Kidney glomerular epithelial cell (primary cell): ENCODE measurements at regions not wholly inside any gene's neighbourhood (a gene's known extent, or its start where the extent isn't known, plus 50 kb on each side); places are given as distances from the start of the nearest gene placed in this dataset.
"Not testable (repeated sequence)": the region's sequence is repeated elsewhere in the genome, so short reads cannot be mapped to it uniquely, and the experiment has no call there.

ENCODE experiments used
- DNase-seq: peaks from one replicate; lab custom pipeline; 2025; lab: John Stamatoyannopoulos, UW

DNA sequence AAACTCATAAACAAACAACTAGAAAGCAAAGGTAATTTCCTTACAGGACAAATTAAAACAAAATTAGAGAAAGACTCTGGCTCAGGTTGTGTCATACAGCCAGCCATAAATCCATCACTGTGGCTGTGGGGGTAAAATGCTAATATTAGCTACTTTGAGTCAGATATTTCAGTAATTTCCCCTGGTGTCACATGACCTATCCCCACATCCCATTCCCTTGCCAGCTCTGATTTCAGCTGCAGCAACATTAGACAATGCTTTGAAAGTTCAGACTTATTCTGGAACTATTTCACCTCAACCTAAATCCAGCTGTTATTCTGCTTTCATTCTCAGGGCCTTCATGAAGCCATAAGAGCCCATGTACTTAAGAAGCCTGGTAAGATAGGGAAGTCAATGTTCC is 55.3 kb downstream of the RPL10L start:
- DNase-seq: no peak

GRCh38 chr14:46582826-46583225 is 68.8 kb downstream of the RPL10L start:
- no peak for DNase-seq

DNA sequence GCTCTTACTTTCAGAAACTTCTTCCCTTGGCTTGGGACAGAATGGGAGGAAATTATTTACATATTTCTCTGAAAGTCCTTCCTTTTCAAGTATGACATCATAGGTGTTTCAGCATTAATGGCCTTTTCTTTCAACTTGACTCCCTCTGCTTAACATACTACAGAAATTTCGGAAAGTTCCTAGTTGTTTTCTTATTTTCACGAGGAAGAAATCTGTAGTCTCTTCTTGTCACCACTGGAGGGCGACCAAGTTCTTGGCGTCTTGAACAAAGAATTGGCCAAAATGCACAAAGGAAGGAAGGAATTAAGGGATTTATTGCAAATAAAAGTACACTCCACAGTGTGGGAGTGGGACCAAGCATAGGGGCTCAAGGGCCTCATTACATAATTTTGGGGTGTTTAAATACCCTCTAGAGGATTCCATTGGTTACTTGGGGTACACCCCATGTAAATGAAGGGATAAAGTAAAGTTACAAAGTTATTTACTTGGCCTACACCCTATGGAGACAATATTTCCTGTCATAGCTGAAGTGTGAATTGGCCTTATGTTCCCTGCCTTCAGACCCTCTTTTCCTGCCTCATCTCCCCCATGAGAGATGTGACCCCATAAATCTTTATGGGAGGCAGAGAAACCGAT is 70.4 kb downstream of the RPL10L start:
- peak; percentile 19 for DNase-seq

- DNase-seq: no peak
These were observed 76.6 kb downstream of the RPL10L start for GRCh38 chr14:46574978-46575375.

DNA sequence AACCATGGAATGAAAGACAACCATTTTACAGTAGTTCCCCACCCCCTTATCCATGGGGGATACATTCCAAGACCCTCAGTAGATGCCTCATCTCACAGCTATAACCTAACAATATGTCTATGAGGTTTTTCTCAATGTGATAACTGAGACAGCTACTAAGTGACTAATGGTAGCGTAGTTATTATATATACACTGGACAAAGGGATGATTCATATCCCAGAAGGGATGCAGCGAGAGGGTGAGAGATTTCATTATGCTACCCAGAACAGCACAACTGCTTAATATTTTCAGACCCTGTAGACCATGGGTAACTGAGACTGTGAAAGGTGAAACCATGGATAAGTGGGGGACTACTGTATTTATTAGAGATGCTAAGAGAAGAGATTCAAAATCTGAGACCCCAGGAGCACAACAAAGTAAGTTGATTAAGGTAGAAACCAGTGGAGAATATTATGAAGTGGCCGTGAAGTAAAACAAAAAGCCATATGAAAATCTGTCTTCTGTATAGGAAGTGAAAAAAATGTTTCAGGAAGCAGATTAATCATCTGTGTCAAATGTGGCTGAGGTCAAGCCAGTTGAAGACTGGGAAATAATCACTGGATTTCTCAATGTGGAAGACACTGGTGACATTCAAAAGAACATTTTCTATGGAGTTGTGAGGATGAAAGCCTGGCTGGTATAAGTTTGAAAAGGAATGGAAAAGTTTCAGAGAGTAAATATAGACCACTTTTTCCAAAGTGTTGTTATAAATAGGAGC is 77.2 kb downstream of the RPL10L start:
- no peak for DNase-seq

- DNase-seq: no peak
These were observed 78.1 kb downstream of the RPL10L start for GRCh38 chr14:46573498-46573897.

DNA sequence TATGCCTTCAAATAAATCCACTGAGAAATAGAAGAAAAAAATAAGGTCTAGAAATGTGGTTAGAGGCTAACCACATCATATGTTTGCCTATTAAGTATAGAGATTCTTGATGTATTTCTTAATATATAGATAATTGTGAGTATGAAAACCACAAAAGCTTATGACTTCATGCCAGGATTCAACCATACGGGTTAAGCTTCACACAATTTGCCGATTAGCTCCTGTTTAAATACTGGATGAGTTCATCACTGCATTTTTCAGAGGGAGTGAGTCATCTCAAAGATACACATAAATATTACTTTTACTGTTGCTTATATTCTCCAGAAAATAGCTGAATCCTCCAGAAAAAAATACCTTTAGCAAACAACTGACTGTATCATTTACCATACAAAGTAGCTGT is 79.6 kb downstream of the RPL10L start:
- no peak for DNase-seq

DNA sequence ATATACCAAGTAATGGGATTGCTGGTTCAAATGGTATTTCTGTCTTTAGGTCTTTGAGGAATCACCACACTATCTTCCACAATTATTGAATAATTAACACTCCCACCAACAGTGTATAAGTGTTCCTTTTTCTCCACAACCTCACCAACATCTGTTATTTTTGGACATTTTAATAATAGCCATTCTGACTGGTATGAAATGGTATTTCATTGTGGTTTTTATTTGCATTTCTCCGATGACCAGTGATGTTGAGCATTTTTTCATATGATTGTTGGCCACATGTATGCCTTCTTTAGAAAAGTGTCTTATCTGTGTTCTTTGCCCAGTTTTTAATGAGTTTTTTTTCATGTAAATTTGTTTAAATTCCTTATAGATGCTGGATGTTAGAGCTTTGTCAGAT is 83.4 kb downstream of the RPL10L start:
- not testable (repeated sequence) for DNase-seq

DNA sequence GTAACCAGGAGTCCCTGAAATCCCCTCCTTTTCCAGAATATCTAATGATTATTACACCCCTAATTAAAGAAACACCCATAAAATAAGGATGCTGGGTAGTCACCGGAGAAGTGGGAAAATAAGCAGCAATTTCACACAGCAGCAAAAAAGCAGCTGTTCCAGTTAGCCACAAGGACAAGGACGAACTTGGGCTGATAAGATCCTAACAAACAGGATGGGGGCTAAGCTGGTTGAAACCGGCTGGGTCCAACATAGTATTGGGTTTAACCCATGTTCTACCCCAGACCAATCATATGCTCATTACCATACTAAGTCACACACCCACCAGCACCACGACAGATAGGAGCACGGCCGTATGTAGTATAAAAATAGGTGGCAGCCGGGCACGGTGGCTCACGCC is 100.7 kb downstream of the RPL10L start:
- no peak for DNase-seq

GRCh38 chr14:46540986-46541385 is 110.6 kb downstream of the RPL10L start:
- no peak for DNase-seq

DNA sequence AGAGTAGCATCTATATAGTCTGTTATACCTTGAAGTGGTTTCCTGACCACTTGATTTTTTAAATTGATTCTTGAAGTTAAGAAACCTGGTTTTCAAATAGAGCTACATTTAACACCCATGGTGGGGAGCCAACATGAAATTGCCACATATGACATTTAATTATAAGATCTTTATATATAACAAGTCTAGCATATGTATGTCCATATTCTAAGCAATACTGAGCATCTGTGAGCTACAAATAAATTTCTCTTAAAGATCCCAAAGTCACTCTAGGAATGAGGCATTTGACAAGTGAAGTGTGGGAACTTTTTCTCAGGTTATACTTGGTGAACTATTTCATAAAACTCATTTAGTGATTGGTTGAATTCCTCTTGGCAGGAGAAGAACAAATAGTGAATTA is 132.5 kb downstream of the RPL10L start:
- no peak for DNase-seq

GRCh38 chr14:46508752-46509151 is 142.8 kb downstream of the RPL10L start:
- DNase-seq: not testable (repeated sequence)

DNA sequence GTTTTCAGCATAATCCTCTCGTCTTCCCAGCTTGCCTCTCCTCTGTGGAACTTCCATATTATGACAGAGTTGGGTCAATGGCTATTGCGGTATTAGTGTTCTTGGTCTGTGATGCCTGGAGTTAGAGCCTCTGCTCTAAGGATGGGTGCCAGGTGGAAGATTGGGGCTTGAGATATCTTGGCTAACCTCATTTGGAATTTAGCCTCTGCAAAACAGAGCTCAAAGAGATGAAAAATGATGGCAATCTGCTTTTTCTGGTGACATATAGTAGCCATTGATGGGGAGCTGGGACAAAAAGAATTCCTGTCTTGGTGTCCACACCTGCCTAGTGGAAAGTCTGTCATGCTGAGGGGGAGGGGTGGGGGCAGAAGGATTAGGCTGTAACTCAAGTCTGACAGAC is 152.1 kb downstream of the RPL10L start:
- no peak for DNase-seq

GRCh38 chr14:46496409-46496808 is 155.2 kb downstream of the RPL10L start:
- DNase-seq: no peak

DNA sequence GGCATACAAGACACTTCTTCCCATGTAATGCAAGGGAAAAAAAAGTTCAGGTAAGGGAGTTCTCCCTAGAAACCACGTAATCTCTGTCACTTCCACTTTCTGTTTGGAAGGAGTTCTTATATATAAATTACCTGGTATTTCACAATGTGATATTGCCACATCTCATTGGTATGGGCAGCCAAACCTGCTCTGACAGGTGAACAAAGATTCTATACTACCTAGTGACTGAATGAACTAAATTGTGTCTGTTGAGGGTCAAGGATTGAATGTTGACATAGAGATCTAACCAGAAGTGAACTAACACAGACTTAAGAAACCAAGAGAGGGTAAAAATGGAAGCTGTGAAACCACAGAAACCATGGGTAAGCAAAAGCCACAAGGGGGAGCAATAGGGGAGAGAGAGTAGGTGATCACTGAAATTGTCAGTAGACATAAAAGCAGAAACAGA is 161.3 kb downstream of the RPL10L start:
- DNase-seq: no peak

DNA sequence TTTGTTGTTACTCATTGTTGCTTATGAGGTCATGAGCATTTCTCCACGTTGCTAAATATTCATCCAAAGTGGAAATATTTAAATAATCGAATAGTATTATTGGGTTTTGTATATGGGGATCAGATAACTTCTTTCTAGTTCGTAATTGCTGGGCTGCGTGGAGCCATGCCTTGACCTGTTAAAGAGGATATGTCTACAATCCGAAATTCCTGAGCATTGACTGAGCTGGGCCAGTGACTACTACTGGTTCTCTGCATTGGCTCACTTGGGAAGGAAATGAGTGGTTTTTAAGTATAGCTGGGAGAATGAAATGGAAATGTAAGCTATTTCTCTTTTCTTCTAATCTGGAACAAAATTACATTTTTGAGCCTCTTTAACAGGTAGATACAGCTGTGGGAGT is 163.2 kb downstream of the RPL10L start:
- DNase-seq: no peak

- no peak for DNase-seq
These were observed 163.8 kb downstream of the RPL10L start for GRCh38 chr14:46487582-46488350.

DNA sequence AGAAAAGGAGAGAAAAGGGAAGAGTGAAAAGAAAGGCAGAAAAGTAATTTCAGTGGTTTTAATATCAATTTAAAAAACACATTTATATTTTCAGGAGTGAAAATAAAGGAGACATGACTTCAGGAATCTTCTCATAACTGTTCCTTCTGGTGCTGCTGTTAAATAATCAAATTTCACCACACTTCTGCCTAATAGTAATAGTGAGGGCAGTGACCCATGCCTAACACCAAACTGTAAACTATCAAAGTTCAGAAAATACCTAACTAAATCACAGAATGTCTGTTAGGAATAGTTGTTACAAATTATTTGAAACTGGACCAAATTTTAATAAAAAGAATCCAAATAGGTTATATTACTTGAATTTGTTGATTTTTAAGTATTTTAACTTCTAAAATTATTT is 169.4 kb downstream of the RPL10L start:
- no peak for DNase-seq

DNA sequence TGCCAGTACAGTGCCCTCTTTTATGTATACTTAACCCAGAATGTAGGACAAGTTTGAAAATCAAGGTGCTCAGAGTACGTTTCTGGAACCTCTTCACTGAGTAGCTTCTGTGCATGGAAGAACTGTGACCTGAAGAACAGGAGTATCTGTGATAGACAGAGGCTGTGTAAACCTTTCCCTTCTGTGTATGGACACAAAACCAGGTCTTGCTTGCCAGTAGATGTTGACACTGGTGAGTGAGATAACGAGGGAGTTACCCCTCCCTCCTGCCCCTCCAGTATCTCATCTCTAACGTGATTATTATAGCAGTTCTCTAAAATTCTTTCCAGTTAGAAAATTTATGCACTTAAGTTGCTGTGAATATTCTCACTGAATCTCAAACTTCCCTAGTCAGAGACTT is 170.8 kb downstream of the RPL10L start:
- no peak for DNase-seq

DNA sequence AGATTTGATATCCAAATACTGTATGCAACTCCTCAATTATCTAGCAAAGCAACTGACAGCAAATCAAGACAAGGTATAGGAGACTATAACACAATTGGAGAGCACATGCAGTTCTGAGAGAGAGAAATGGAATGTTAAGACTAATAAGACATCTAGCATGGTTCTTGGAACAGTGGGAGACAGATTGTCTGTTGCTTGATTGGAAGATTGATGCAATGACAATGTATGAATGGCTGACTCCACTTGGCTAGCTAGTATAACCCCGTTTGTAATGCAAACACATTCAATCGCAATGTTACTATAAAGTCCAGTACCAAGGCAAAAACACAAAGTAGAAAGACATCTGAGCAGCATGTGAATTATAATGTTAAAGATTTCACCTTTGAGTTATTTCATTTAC is 179.3 kb downstream of the RPL10L start:
- no peak for DNase-seq

GRCh38 chr14:46464341-46464740 is 187.2 kb downstream of the RPL10L start:
- no peak for DNase-seq

GRCh38 chr14:46451800-46452199 is 199.8 kb downstream of the RPL10L start:
- no peak for DNase-seq

- no peak for DNase-seq
These were observed 206.9 kb downstream of the RPL10L start for GRCh38 chr14:46444666-46445065.
